Skeletal muscle satellite cell (primary cell): ENCODE measurements at regions not wholly inside any gene's neighbourhood (a gene's known extent, or its start where the extent isn't known, plus 50 kb on each side); places are given as distances from the start of the nearest gene placed in this dataset.

Source experiments
- H3K27me3 ChIP-seq: 2 replicates; pipeline ENCODE4 v1.7.0; 2013; ENCODE audit warnings: low read length; ENCODE audit not compliant: control insufficient read depth, insufficient read depth
- H3K36me3 ChIP-seq: 2 replicates; pipeline ENCODE4 v1.7.0; 2013; ENCODE audit warnings: mild to moderate bottlenecking, control low read depth, low read length; ENCODE audit not compliant: insufficient read depth
- H3K4me1 ChIP-seq: 2 replicates; pipeline ENCODE4 v1.7.0; 2013; ENCODE audit warnings: low read length; ENCODE audit not compliant: control insufficient read depth, insufficient read depth
- H3K4me2 ChIP-seq: 2 replicates; pipeline ENCODE4 v1.7.0; 2013; ENCODE audit warnings: mild to moderate bottlenecking, low read length
- H3K4me3 ChIP-seq: 2 replicates; pipeline ENCODE4 v1.7.0; 2013; ENCODE audit warnings: low read length
- H3K9ac ChIP-seq: 2 replicates; pipeline ENCODE4 v1.7.0; 2013; ENCODE audit warnings: mild to moderate bottlenecking, low read depth, low read length, moderate library complexity
- H3K9me3 ChIP-seq: replicated peaks from 2 replicates; pipeline ENCODE4 v1.7.0; 2013; ENCODE audit warnings: mild to moderate bottlenecking, control low read depth, low read length

GRCh38 chr5:40307920-40308319, 371.8 kb upstream of the PTGER4 start:
- Histone ChIP-seq H3K27me3 (no peaks in the 10 kb centered on the region), H3K4me1 (no peaks in the 10 kb centered on the region), H3K9me3 (no peaks in the 10 kb centered on the region), H3K4me3 (no peak overlapping the region), H3K36me3 (no peaks in the 10 kb centered on the region), H3K4me2 (no peak overlapping the region), H3K9ac (no peak overlapping the region)

GRCh38 chr5:40306869-40307487, 372.7 kb upstream of the PTGER4 start:
- Histone ChIP-seq H3K9me3 (no peaks in the 10 kb centered on the region), H3K4me3 (no peak overlapping the region), H3K27me3 (no peaks in the 10 kb centered on the region), H3K9ac (no peak overlapping the region), H3K4me1 (no peaks in the 10 kb centered on the region), H3K36me3 (no peaks in the 10 kb centered on the region), H3K4me2 (no peak overlapping the region)

- Histone ChIP-seq H3K27me3 (no peaks in the 10 kb centered on the region), H3K4me3 (no peak overlapping the region), H3K9me3 (no peaks in the 10 kb centered on the region), H3K4me2 (no peak overlapping the region), H3K4me1 (peaks cover 9% of the 10 kb centered on the region), H3K36me3 (no peaks in the 10 kb centered on the region), H3K9ac (no peak overlapping the region)
These were observed 387.7 kb upstream of the PTGER4 start for GRCh38 chr5:40292006-40292405.

- Histone ChIP-seq H3K9ac (no peak overlapping the region), H3K4me3 (no peak overlapping the region), H3K4me2 (no peak overlapping the region), H3K27me3 (no peaks in the 10 kb centered on the region), H3K9me3 (no peaks in the 10 kb centered on the region), H3K36me3 (no peaks in the 10 kb centered on the region), H3K4me1 (peaks cover 9% of the 10 kb centered on the region)
These were observed 388.4 kb upstream of the PTGER4 start for GRCh38 chr5:40291338-40291737.

GRCh38 chr5:40288800-40289485, 390.8 kb upstream of the PTGER4 start:
- H3K4me1 ChIP-seq = peaks cover 9% of the 10 kb centered on the region
- H3K4me2 ChIP-seq = no peak overlapping the region
- no peaks in the 10 kb centered on the region for H3K27me3 ChIP-seq
- H3K9me3 ChIP-seq = no peaks in the 10 kb centered on the region
- no peaks in the 10 kb centered on the region for H3K36me3 ChIP-seq
- H3K4me3 ChIP-seq = no peak overlapping the region
- no peak overlapping the region for H3K9ac ChIP-seq

- H3K9me3 ChIP-seq = no peaks in the 10 kb centered on the region
- H3K4me3 ChIP-seq = no peak overlapping the region
These were observed 394.9 kb upstream of the PTGER4 start for GRCh38 chr5:40284863-40285262.

GRCh38 chr5:40278881-40279280, 400.8 kb upstream of the PTGER4 start:
- Histone ChIP-seq H3K4me3 (no peak overlapping the region), H3K4me2 (no peak overlapping the region), H3K9ac (no peak overlapping the region), H3K27me3 (no peaks in the 10 kb centered on the region), H3K9me3 (no peaks in the 10 kb centered on the region), H3K36me3 (no peaks in the 10 kb centered on the region), H3K4me1 (no peaks in the 10 kb centered on the region)

More at GRCh38 chr5:40284863-40285262, 394.9 kb upstream of the PTGER4 start:
- H3K4me1 ChIP-seq = no peaks in the 10 kb centered on the region
- no peaks in the 10 kb centered on the region for H3K27me3 ChIP-seq
- no peak overlapping the region for H3K9ac ChIP-seq
- no peak overlapping the region for H3K4me2 ChIP-seq
- no peaks in the 10 kb centered on the region for H3K36me3 ChIP-seq

GRCh38 chr5:40277161-40277906, 402.4 kb upstream of the PTGER4 start:
- Histone ChIP-seq H3K4me3 (no peak overlapping the region), H3K36me3 (no peaks in the 10 kb centered on the region), H3K9ac (no peak overlapping the region), H3K9me3 (no peaks in the 10 kb centered on the region), H3K4me2 (no peak overlapping the region), H3K27me3 (no peaks in the 10 kb centered on the region), H3K4me1 (no peaks in the 10 kb centered on the region)

GRCh38 chr5:40276426-40277102, 403.2 kb upstream of the PTGER4 start:
- Histone ChIP-seq H3K4me3 (no peak overlapping the region), H3K27me3 (no peaks in the 10 kb centered on the region), H3K4me1 (no peaks in the 10 kb centered on the region), H3K9ac (no peak overlapping the region), H3K9me3 (no peaks in the 10 kb centered on the region), H3K4me2 (no peak overlapping the region), H3K36me3 (no peaks in the 10 kb centered on the region)

- Histone ChIP-seq H3K4me1 (no peaks in the 10 kb centered on the region), H3K4me3 (no peak overlapping the region), H3K27me3 (no peaks in the 10 kb centered on the region), H3K9me3 (no peaks in the 10 kb centered on the region), H3K4me2 (no peak overlapping the region), H3K36me3 (no peaks in the 10 kb centered on the region), H3K9ac (no peak overlapping the region)
These were observed 405.1 kb upstream of the PTGER4 start for GRCh38 chr5:40274568-40274967.

- Histone ChIP-seq H3K27me3 (no peaks in the 10 kb centered on the region), H3K4me3 (no peak overlapping the region), H3K36me3 (no peaks in the 10 kb centered on the region)
These were observed 405.8 kb upstream of the PTGER4 start for GRCh38 chr5:40273936-40274335.

More at GRCh38 chr5:40273936-40274335, 405.8 kb upstream of the PTGER4 start:
- H3K9me3 ChIP-seq = no peaks in the 10 kb centered on the region
- no peak overlapping the region for H3K9ac ChIP-seq
- no peaks in the 10 kb centered on the region for H3K4me1 ChIP-seq
- no peak overlapping the region for H3K4me2 ChIP-seq
